ENCODE measurements at regions not wholly inside any gene's neighbourhood (a gene's known extent, or its start where the extent isn't known, plus 50 kb on each side); places are given as distances from the start of the nearest gene placed in this dataset.

DNA sequence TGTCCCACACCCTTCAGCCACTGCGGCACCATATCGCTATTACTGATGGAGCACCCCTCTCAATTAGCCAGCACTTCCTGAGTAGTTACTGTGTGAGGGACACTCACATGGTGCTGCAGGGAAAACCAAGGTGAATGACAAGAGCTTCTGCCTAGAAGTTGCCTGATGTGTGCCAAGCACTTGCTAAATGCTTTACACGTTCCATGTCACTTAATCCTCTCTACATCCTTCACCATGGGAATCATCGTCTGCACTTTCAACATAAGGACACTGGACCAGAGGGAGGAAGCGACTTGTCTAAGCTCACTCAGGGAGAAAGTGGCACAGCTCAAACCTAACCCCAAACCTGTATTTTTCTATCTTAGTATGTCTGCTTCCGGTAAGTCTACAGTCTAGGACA, 344.8 kb downstream of the SIPA1L2 start:
- TF ChIP-seq, protein P1, sequence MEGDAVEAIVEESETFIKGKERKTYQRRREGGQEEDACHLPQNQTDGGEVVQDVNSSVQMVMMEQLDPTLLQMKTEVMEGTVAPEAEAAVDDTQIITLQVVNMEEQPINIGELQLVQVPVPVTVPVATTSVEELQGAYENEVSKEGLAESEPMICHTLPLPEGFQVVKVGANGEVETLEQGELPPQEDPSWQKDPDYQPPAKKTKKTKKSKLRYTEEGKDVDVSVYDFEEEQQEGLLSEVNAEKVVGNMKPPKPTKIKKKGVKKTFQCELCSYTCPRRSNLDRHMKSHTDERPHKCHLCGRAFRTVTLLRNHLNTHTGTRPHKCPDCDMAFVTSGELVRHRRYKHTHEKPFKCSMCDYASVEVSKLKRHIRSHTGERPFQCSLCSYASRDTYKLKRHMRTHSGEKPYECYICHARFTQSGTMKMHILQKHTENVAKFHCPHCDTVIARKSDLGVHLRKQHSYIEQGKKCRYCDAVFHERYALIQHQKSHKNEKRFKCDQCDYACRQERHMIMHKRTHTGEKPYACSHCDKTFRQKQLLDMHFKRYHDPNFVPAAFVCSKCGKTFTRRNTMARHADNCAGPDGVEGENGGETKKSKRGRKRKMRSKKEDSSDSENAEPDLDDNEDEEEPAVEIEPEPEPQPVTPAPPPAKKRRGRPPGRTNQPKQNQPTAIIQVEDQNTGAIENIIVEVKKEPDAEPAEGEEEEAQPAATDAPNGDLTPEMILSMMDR (IDR thresholded peaks at IDR 0.05; ENCODE audit: extremely low read depth, missing control alignments): no peak
- DNase-seq (ENCODE audit: low spot score): no peak

DNA sequence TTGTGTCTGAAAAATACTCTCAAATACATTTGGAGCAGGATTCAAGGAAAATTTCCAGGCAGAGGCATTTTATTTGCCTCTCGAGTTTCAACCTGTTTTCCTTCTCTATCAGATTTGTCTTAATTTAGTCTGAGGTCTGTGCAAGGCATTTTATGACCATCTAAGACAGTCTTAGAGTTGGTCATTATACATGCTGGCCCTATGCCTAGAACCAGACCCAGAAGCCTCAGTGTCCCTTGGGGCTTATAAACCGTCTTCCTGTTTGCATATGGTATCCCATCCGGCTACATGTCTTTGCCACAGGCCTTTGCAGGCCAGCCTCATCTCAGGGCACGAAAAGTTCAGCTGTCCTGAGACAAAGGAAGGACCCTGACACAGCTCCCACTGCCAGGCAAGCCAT, 346.1 kb downstream of the SIPA1L2 start:
- TF ChIP-seq, protein P1 (IDR thresholded peaks at IDR 0.05; ENCODE audit: extremely low read depth, missing control alignments): no peak
- no peak for DNase-seq (ENCODE audit: low spot score)

DNA sequence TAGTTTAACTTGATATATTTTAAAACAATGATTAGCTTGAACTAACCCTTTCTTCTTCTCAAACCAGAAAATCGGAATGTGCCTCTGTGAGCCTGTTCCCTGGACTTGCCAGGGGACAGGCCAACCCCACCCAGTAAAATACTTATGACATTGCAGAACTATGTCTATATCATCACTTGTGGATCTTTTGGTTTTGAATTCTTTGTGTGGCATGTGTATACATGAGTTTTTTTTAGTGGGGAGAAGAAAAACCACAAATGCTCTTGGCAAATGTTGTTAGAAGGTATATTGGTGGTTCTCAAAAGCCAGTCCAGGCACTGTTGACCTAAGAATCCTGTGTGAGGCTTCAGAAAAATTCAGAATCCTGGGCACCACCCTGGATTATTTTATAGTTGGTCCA, 347.4 kb downstream of the SIPA1L2 start:
- TF ChIP-seq, protein P1 (IDR thresholded peaks at IDR 0.05; ENCODE audit: extremely low read depth, missing control alignments): no peak
- DNase-seq (ENCODE audit: low spot score): no peak

DNA sequence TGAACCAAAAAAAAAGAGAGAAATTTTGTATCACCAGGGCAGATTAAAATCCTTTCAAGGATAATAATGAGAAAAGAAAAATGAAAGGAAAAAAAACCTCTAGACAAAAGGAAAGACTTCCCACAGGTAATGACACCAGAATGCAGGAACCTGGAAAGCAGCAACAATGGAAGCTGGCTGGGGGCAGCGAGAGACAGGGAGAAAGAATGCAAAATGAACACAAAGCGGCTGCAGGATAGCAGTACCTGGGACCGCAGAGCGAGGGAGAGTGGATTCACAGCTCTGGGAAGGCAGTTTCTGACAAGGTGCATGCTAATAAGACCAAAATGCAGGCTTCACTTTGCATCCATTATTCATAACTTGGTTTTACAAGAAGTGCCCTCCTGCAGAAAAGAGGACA, 349.0 kb downstream of the SIPA1L2 start:
- TF ChIP-seq, protein P1 (IDR thresholded peaks at IDR 0.05; ENCODE audit: extremely low read depth, missing control alignments): no peak
- DNase-seq (ENCODE audit: low spot score): no peak

DNA sequence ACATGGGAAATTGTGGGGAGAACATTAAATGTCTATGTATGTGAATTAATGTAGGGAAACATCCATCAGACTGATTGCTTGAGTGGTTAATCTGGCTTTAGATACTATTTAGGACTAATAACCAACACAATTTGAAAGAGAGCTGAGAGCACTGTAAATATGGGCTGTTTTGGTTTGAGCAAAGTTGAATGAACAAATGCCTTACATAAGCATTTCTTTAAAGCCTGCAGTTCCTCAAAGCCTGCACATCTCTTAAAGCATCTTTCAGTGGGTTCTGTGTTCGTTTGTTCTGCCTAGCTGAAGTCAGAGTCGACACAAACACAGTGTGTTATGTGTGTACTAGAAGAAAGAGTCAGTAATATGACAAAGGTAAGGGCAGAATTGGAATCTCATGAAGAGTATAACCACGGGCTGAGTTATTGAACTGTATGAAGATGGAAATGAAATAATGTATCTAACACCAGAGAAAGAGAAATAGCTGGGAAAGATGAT, 350.0 kb downstream of the SIPA1L2 start:
- no peak for DNase-seq (ENCODE audit: low spot score)
- TF ChIP-seq, protein P1 (IDR thresholded peaks at IDR 0.05; ENCODE audit: extremely low read depth, missing control alignments): no peak

DNA sequence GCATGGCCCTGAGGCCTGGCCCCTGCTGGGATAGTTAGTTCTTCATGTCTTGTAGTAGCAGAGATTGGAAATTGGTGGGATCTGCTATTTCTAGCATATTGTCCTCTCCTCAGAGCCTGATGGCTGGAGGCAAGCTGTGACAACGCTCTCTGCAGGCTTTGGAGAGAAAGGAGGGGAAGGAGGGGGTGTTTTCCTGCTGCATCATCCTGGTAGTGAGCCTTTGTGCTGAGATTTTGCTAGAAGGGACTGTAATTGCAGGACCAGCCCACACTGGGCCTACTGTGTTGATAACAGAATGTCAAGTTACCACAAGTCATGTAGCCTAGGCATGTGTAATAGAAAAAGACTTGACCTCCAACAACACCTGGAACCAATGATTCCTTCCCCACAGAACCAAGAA, 351.0 kb downstream of the SIPA1L2 start:
- TF ChIP-seq, protein P1 (IDR thresholded peaks at IDR 0.05; ENCODE audit: extremely low read depth, missing control alignments): no peak
- DNase-seq (ENCODE audit: low spot score): no peak

DNA sequence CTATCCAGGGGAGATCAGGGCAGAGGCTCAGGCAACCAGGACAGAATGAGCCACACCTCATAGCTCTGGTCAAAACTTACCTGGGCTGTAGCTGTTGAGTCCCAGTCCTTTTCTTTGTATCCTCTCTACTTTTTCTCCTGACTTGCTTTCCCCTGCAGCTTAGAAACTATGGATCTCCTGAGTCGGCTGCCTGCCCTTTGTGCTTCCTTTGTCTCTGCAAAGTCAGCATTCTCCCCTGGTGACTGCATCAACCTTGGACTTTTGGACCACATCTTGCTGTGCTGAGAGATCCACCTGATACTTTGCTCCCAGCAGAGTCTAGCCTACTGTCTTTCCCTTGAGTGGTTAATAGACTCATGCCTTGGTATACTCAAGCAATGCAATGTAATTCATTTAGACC, 353.3 kb downstream of the SIPA1L2 start:
- TF ChIP-seq, protein P1 (IDR thresholded peaks at IDR 0.05; ENCODE audit: extremely low read depth, missing control alignments): no peak
- no peak for DNase-seq (ENCODE audit: low spot score)

All from GM20000 (cell line).